ENCODE measurements at regions not wholly inside any gene's neighbourhood (a gene's known extent, or its start where the extent isn't known, plus 50 kb on each side); places are given as distances from the start of the nearest gene placed in this dataset.

DNA sequence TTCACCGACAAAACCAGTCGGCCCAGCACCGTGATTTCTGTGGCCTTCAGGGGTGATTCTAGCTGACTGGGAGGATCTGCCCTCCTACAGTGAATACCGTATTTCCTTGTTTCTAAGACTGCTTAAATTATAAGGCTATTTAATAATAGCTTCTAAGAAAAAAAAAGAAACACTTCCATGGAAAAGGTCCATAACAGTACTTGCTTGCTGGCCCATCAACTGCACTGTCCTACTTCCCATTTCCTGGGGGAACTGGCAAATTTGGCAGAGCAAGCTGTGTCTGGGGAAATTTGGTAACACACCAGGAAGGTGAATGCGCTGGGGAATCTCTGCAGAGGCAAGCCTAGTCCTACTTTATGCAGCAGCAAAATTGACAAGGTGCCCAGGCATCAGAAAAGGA lies 214.0 kb downstream of the ZNF326 start:
- H3K79me2 ChIP-seq (replicated peaks; ENCODE audit: insufficient read depth), result no peaks in the 10 kb centered on the region
- no peaks in the 10 kb centered on the region for H3K9me2 ChIP-seq (ENCODE audit: insufficient read depth)
- Mint-ChIP-seq H3K4me3 (no peak overlapping the region), H3K27ac (no peak overlapping the region), H3K27me3 (ENCODE audit: insufficient read depth, low read depth, poor library complexity) (no peaks in the 10 kb centered on the region), H3K4me1 (peaks cover 13% of the 10 kb centered on the region; the same call in 1 of the 3 replicates), H3K9me3 (no peaks in the 10 kb centered on the region), H3K36me3 (ENCODE audit: low read depth) (no peaks in the 10 kb centered on the region)
- no peaks in the 10 kb centered on the region for H3F3A ChIP-seq (replicated peaks; ENCODE audit: low read depth)
- no peak overlapping the region for H3K27ac ChIP-seq (ENCODE audit: low read depth)
- ATAC-seq, result peak; percentile 47
- no peak overlapping the region for H3K4me3 ChIP-seq
- no peaks in the 10 kb centered on the region for H3K27me3 ChIP-seq (ENCODE audit: insufficient read depth)
- no peaks in the 10 kb centered on the region for H3K4me1 ChIP-seq (ENCODE audit: insufficient read depth)
- no peaks in the 10 kb centered on the region for H3K36me3 ChIP-seq (ENCODE audit: insufficient read depth)
- no peak for DNase-seq (ENCODE audit: low spot score)
- H3K4me2 ChIP-seq, result no peak overlapping the region
- H4K20me1 ChIP-seq (replicated peaks; ENCODE audit: insufficient read depth), result no peaks in the 10 kb centered on the region
- TF ChIP-seq EZH2phosphoT487 (IDR thresholded peaks at IDR 0.05; ENCODE audit: unreplicated experiment), result no peak
- TF ChIP-seq, protein P1, sequence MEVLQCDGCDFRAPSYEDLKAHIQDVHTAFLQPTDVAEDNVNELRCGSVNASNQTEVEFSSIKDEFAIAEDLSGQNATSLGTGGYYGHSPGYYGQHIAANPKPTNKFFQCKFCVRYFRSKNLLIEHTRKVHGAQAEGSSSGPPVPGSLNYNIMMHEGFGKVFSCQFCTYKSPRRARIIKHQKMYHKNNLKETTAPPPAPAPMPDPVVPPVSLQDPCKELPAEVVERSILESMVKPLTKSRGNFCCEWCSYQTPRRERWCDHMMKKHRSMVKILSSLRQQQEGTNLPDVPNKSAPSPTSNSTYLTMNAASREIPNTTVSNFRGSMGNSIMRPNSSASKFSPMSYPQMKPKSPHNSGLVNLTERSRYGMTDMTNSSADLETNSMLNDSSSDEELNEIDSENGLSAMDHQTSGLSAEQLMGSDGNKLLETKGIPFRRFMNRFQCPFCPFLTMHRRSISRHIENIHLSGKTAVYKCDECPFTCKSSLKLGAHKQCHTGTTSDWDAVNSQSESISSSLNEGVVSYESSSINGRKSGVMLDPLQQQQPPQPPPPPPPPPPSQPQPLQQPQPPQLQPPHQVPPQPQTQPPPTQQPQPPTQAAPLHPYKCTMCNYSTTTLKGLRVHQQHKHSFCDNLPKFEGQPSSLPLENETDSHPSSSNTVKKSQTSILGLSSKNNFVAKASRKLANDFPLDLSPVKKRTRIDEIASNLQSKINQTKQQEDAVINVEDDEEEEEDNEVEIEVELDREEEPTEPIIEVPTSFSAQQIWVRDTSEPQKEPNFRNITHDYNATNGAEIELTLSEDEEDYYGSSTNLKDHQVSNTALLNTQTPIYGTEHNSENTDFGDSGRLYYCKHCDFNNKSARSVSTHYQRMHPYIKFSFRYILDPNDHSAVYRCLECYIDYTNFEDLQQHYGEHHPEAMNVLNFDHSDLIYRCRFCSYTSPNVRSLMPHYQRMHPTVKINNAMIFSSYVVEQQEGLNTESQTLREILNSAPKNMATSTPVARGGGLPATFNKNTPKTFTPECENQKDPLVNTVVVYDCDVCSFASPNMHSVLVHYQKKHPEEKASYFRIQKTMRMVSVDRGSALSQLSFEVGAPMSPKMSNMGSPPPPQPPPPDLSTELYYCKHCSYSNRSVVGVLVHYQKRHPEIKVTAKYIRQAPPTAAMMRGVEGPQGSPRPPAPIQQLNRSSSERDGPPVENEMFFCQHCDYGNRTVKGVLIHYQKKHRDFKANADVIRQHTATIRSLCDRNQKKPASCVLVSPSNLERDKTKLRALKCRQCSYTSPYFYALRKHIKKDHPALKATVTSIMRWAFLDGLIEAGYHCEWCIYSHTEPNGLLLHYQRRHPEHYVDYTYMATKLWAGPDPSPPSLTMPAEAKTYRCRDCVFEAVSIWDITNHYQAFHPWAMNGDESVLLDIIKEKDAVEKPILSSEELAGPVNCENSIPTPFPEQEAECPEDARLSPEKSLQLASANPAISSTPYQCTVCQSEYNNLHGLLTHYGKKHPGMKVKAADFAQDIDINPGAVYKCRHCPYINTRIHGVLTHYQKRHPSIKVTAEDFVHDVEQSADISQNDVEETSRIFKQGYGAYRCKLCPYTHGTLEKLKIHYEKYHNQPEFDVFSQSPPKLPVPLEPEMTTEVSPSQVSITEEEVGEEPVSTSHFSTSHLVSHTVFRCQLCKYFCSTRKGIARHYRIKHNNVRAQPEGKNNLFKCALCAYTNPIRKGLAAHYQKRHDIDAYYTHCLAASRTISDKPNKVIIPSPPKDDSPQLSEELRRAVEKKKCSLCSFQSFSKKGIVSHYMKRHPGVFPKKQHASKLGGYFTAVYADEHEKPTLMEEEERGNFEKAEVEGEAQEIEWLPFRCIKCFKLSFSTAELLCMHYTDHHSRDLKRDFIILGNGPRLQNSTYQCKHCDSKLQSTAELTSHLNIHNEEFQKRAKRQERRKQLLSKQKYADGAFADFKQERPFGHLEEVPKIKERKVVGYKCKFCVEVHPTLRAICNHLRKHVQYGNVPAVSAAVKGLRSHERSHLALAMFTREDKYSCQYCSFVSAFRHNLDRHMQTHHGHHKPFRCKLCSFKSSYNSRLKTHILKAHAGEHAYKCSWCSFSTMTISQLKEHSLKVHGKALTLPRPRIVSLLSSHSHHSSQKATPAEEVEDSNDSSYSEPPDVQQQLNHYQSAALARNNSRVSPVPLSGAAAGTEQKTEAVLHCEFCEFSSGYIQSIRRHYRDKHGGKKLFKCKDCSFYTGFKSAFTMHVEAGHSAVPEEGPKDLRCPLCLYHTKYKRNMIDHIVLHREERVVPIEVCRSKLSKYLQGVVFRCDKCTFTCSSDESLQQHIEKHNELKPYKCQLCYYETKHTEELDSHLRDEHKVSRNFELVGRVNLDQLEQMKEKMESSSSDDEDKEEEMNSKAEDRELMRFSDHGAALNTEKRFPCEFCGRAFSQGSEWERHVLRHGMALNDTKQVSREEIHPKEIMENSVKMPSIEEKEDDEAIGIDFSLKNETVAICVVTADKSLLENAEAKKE (CRISPR knock-in tag; IDR thresholded peaks at IDR 0.05), result no peak
- TF ChIP-seq POLR2AphosphoS5 (IDR thresholded peaks at IDR 0.05; ENCODE audit: low read depth), result no peak
- no peak for TF ChIP-seq JUNB (IDR thresholded peaks at IDR 0.05; ENCODE audit: unreplicated experiment)
- TF ChIP-seq ZNF331 (CRISPR knock-in tag; IDR thresholded peaks at IDR 0.05; ENCODE audit: low read depth), result no peak
- no peak for TF ChIP-seq ETS1 (IDR thresholded peaks at IDR 0.05)
- TF ChIP-seq CTCF (conservative IDR thresholded peaks at IDR 0.05; ENCODE audit: low read depth in 2 of 2), result no peak
- TF ChIP-seq CREB1 (CRISPR knock-in tag; IDR thresholded peaks at IDR 0.05; ENCODE audit: low read depth), result no peak
- H2AFZ ChIP-seq, result no peak overlapping the region

Data from GM23338 (cell line).